Epithelial cell of prostate (primary cell): ENCODE measurements at regions not wholly inside any gene's neighbourhood (a gene's known extent, or its start where the extent isn't known, plus 50 kb on each side); places are given as distances from the start of the nearest gene placed in this dataset.

ENCODE experiments used
- DNase-seq: peaks from one replicate; pipeline ENCODE4 v3.0.0-alpha.2; 2011; ENCODE audit warnings: low read depth, low spot score
- H3K27ac ChIP-seq: fragments of 450-650 bp; 2 replicates; pipeline ENCODE4 v1.5.1; 2017; ENCODE audit warnings: mild to moderate bottlenecking

- no peak for DNase-seq
- H3K27ac ChIP-seq, result no peak overlapping the region
These were observed 49.8 kb upstream of the OLIG2 start for GRCh38 chr21:32975811-32976431.
